ENCODE measurements at regions not wholly inside any gene's neighbourhood (a gene's known extent, or its start where the extent isn't known, plus 50 kb on each side); places are given as distances from the start of the nearest gene placed in this dataset.

- TF ChIP-seq CTCF (IDR thresholded peaks at IDR 0.05; ENCODE audit: control insufficient read depth, insufficient read depth, low read depth, low read length, missing control alignments): no peak
Observed at GRCh38 chr15:62976301-62976881, 66.2 kb upstream of the TPM1 start.

GRCh38 chr15:62977952-62978811 lies 64.4 kb upstream of the TPM1 start:
- DNase-seq (ENCODE audit: low read depth): no peak
- TF ChIP-seq CTCF (IDR thresholded peaks at IDR 0.05; ENCODE audit: control insufficient read depth, insufficient read depth, low read depth, low read length, missing control alignments): no peak

More at GRCh38 chr15:62976301-62976881, 66.2 kb upstream of the TPM1 start:
- DNase-seq (ENCODE audit: low read depth): no peak
- H3K4me3 ChIP-seq (ENCODE audit: control insufficient read depth, low read depth, low read length): no peak overlapping the region

GRCh38 chr15:62979252-62979651 lies 63.3 kb upstream of the TPM1 start:
- no peak overlapping the region for H3K4me3 ChIP-seq (ENCODE audit: control insufficient read depth, low read depth, low read length)
- no peak for TF ChIP-seq CTCF (IDR thresholded peaks at IDR 0.05; ENCODE audit: control insufficient read depth, insufficient read depth, low read depth, low read length, missing control alignments)
- DNase-seq (ENCODE audit: low read depth): no peak

More at GRCh38 chr15:62977952-62978811, 64.4 kb upstream of the TPM1 start:
- H3K4me3 ChIP-seq (ENCODE audit: control insufficient read depth, low read depth, low read length): no peak overlapping the region

- DNase-seq (ENCODE audit: low read depth): no peak
- no peak for TF ChIP-seq CTCF (IDR thresholded peaks at IDR 0.05; ENCODE audit: control insufficient read depth, insufficient read depth, low read depth, low read length, missing control alignments)
- H3K4me3 ChIP-seq (ENCODE audit: control insufficient read depth, low read depth, low read length): no peak overlapping the region
Observed at GRCh38 chr15:62981071-62981470, 61.5 kb upstream of the TPM1 start.

- no peak for DNase-seq (ENCODE audit: low read depth)
- no peak for TF ChIP-seq CTCF (IDR thresholded peaks at IDR 0.05; ENCODE audit: control insufficient read depth, insufficient read depth, low read depth, low read length, missing control alignments)
- H3K4me3 ChIP-seq (ENCODE audit: control insufficient read depth, low read depth, low read length): no peak overlapping the region
Observed at GRCh38 chr15:62983956-62984355, 58.6 kb upstream of the TPM1 start.

GRCh38 chr15:62985768-62986167 lies 56.8 kb upstream of the TPM1 start:
- no peak overlapping the region for H3K4me3 ChIP-seq (ENCODE audit: control insufficient read depth, low read depth, low read length)
- no peak for DNase-seq (ENCODE audit: low read depth)
- TF ChIP-seq CTCF (IDR thresholded peaks at IDR 0.05; ENCODE audit: control insufficient read depth, insufficient read depth, low read depth, low read length, missing control alignments): no peak

Data from AG09309 (cell line).